K562 (cell line): ENCODE measurements at regions not wholly inside any gene's neighbourhood (a gene's known extent, or its start where the extent isn't known, plus 50 kb on each side); places are given as distances from the start of the nearest gene placed in this dataset.

Source experiments
- ATAC-seq: fragments of 200-7000 bp; cut with Tn5 transposase; 3 replicates; pipeline ENCODE4 v1.9.1; 2020; ENCODE audit warnings: moderate library complexity
- BruUV-seq: library from RNA; stranded (reverse); fragments of 400-500 nt; replicated peaks from 2 replicates; lab custom pipeline; 2021; lab: Mats Ljungman, UMichigan
- CTCF ChIA-PET: fragments of 300-600 bp; formaldehyde crosslinking; extraction: SDS; loops from one replicate; lab custom pipeline; 2021; ENCODE audit warnings: low intra/inter-chr PET ratio; lab: Yijun Ruan, JAX
- POLR2A ChIA-PET: fragments of 300-600, 350-650 bp; sonication (Branson Sonifier 250); formaldehyde crosslinking; extraction: SDS; loops from one replicate; lab custom pipeline; 2021; ENCODE audit warnings: antibody characterized with exemption, inconsistent platforms; lab: Yijun Ruan, JAX
- DNase-seq, 4 experiments: peaks; one replicate each; pipeline versions ENCODE4 v3.0.0 to v3.0.0-alpha.2; 2011 to 2018; ENCODE audit warnings: low spot score in 3 of 4, mixed read lengths in 3 of 4; ENCODE audit errors: extremely low read depth in 1 of 4
- FAIRE-seq: peaks from 2 replicates; lab custom pipeline; 2011; peaks lifted over from hg19 to GRCh38; lab: Jason Lieb, UNC
- H2AFZ ChIP-seq: 2 replicates; pipeline ENCODE4 v1.6.0; 2011; ENCODE audit warnings: low read depth, low read length, control low read depth, inconsistent platforms
- H3K27ac ChIP-seq: fragments of 200-600 bp; 3 replicates; pipeline ENCODE4 v1.8.0; 2011; ENCODE audit warnings: low read depth, mild to moderate bottlenecking, control low read depth, inconsistent platforms, low read length, moderate library complexity, mixed read lengths; ENCODE audit errors: extremely low read depth
- H3K27me3 ChIP-seq, 2 experiments: fragments of 300-600 bp in 1 of 2; 2 replicates in 1 of 2; 3 replicates in 1 of 2; pipeline versions ENCODE4 v1.6.0 to v1.8.0; 2011; ENCODE audit warnings: inconsistent platforms in 2 of 2, low read length in 2 of 2, mild to moderate bottlenecking in 1 of 2, mixed read lengths in 1 of 2, moderate library complexity in 1 of 2; ENCODE audit not compliant: control insufficient read depth in 2 of 2, insufficient read depth in 2 of 2
- H3K36me3 ChIP-seq: fragments of 300-600 bp; 3 replicates; pipeline ENCODE4 v1.8.0; 2011; ENCODE audit warnings: mild to moderate bottlenecking, low read length, inconsistent platforms; ENCODE audit not compliant: control insufficient read depth, insufficient read depth
- H3K4me1 ChIP-seq, 2 experiments: fragments of 200-600 bp in 1 of 2; replicated peaks in 1 of 2; 2 replicates in 1 of 2; 3 replicates in 1 of 2; pipeline versions ENCODE4 v1.5.1 to v1.8.0; 2011; ENCODE audit warnings: inconsistent platforms in 2 of 2, low read length in 2 of 2, mild to moderate bottlenecking in 1 of 2, mixed read lengths in 1 of 2, moderate library complexity in 1 of 2; ENCODE audit not compliant: control insufficient read depth in 2 of 2, insufficient read depth in 2 of 2
- H3K4me2 ChIP-seq: 2 replicates; pipeline ENCODE4 v1.6.1; 2011; ENCODE audit warnings: low read length, control low read depth, inconsistent platforms, mixed read lengths; ENCODE audit not compliant: insufficient read depth
- H3K4me3 ChIP-seq: fragments of 200-600 bp; sonication (generic), shearing (Covaris generic); 2 replicates; pipeline ENCODE4 v1.5.1; 2016; ENCODE audit warnings: control low read depth, inconsistent platforms
- H3K79me2 ChIP-seq: fragments of 200-600 bp; 3 replicates; pipeline ENCODE4 v1.8.0; 2011; ENCODE audit warnings: low read length, inconsistent platforms; ENCODE audit not compliant: control insufficient read depth, insufficient read depth
- H3K9ac ChIP-seq, 2 experiments: 2 replicates each; pipeline versions ENCODE4 v1.6.0 to v1.6.1; 2011; ENCODE audit warnings: low read depth in 2 of 2, low read length in 2 of 2, control low read depth in 1 of 2, inconsistent platforms in 1 of 2, mild to moderate bottlenecking in 1 of 2, mixed read lengths in 1 of 2; ENCODE audit not compliant: insufficient read depth in 1 of 2
- H3K9me1 ChIP-seq: one replicate; pipeline ENCODE4 v1.6.0; 2011; ENCODE audit warnings: inconsistent platforms, mild to moderate bottlenecking, low read length, moderate library complexity; ENCODE audit not compliant: control insufficient read depth, insufficient read depth
- H3K9me3 ChIP-seq: replicated peaks from 2 replicates; pipeline ENCODE4 v1.5.1; 2011; ENCODE audit warnings: low read depth, low read length, inconsistent platforms; ENCODE audit not compliant: control insufficient read depth, insufficient read depth
- H4K20me1 ChIP-seq: replicated peaks from 2 replicates; pipeline ENCODE4 v1.6.1; 2011; ENCODE audit warnings: low read length, inconsistent platforms, mixed read lengths; ENCODE audit not compliant: control insufficient read depth, insufficient read depth
- EP300 ChIP-seq: IDR thresholded peaks from 2 replicates; pipeline ENCODE4 v1.6.1; 2012; ENCODE audit warnings: low read length, improper control_type of control experiment
- KLF6 ChIP-seq: fragments of 250-450 bp; sonication (Bioruptor Pico); IDR thresholded peaks from 2 replicates; pipeline ENCODE4 v1.4.0; 2020; ENCODE audit warnings: mild to moderate bottlenecking, moderate library complexity, borderline replicate concordance
- MAFG ChIP-seq: fragments of 450-650 bp; conservative IDR thresholded peaks from 2 replicates; pipeline ENCODE4 v1.6.1; 2016; ENCODE audit warnings: missing genetic modification characterization, missing compliant biosample characterization
- MEIS2 ChIP-seq: fragments of 450-650 bp; IDR thresholded peaks from 2 replicates; pipeline ENCODE4 v1.6.1; 2014; ENCODE audit warnings: mild to moderate bottlenecking; ENCODE audit not compliant: partially characterized antibody
- RERE ChIP-seq: sonication (generic); formaldehyde crosslinking; IDR thresholded peaks from 2 replicates; pipeline ENCODE4 v1.8.0; 2023; ENCODE audit warnings: missing genetic modification reagents, mild to moderate bottlenecking, borderline replicate concordance
- TARDBP ChIP-seq: fragments of 450-650 bp; IDR thresholded peaks from 2 replicates; pipeline ENCODE4 v1.6.1; 2016
- WGBS: fragments of 100-300 bp; shearing (Covaris generic); methylation state at CpG from one replicate; pipeline ENCODE4 v1.1.6; 2016; ENCODE audit warnings: low coverage, mixed read lengths; ENCODE audit not compliant: insufficient coverage; ENCODE audit errors: missing lambda C conversion rate; 5-methylcytosine and 5-hydroxymethylcytosine counted together
- in situ Hi-C: fragments of 300-500 bp; cut with MboI; formaldehyde crosslinking; loops from 4 replicates; pipeline ENCODE4 v1.15.0; 2018; ENCODE audit warnings: inconsistent platforms, mixed read lengths
- intact Hi-C: fragments of 100-400 bp; cut with micrococcal nuclease; formaldehyde crosslinking; loops from 2 replicates; pipeline ENCODE4 v1.14.2; 2022
- TF ChIP-seq, protein P1 (sequence below): fragments of 450-650 bp; IDR thresholded peaks from 2 replicates; pipeline ENCODE4 v1.6.1; 2016
- TF ChIP-seq, protein P2 (sequence below): fragments of 250-450 bp; sonication (Bioruptor Pico); IDR thresholded peaks from 2 replicates; pipeline ENCODE4 v1.8.0; 2021; ENCODE audit warnings: moderate library complexity, mild to moderate bottlenecking, inconsistent platforms
- TF ChIP-seq, protein P3 (sequence below): sonication (generic); formaldehyde crosslinking; IDR thresholded peaks from 2 replicates; pipeline ENCODE4 v1.5.0; 2020; ENCODE audit warnings: missing genetic modification reagents

DNA sequence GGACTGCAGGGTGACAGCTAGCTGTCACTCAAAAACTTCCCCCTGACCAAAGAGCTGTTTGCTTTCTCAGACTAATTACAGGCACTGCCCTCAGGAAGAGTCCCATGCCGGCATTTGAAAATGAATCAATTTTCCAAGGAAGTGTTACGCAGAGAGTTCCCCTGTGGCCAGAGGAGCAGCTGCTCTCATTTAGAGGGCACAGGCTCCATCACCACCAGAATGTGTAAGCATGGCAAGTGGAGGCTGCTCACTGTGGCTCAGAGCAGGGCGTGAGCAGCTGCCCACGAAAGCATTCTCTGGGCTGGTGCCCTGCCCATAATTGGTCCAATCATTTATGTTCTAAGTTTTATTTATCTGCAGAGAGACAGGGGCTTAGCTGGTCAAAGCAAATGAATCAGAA is 202.2 kb downstream of the RAMP3 start:
- CTCF ChIA-PET = no interaction called here
- H3K9ac ChIP-seq = no peak overlapping the region
- ATAC-seq (no peak), DNase-seq (no peak), FAIRE-seq (no peak)
- H3K27me3 ChIP-seq = peaks cover 0 to 5% of the 10 kb centered on the region in 2 experiments; a peak in 1 of 5 replicates
- no peaks in the 10 kb centered on the region for H3K9me1 ChIP-seq
- no peaks in the 10 kb centered on the region for H3K79me2 ChIP-seq
- intact Hi-C loops (no loop called here), in situ Hi-C loops (no loop called here)
- no peaks in the 10 kb centered on the region for H3K4me1 ChIP-seq
- no peak overlapping the region for H2AFZ ChIP-seq
- H3K36me3 ChIP-seq = no peaks in the 10 kb centered on the region
- no peak overlapping the region for H3K4me2 ChIP-seq
- no peaks in the 10 kb centered on the region for H3K9me3 ChIP-seq
- no peak overlapping the region for H3K27ac ChIP-seq
- POLR2A ChIA-PET = interaction anchor here (1.7 kb wide), 1 partner anchor 24 kb away, joined by 4 read pairs; no protein-coding TSS in a partner anchor
- TF ChIP-seq, protein P1, sequence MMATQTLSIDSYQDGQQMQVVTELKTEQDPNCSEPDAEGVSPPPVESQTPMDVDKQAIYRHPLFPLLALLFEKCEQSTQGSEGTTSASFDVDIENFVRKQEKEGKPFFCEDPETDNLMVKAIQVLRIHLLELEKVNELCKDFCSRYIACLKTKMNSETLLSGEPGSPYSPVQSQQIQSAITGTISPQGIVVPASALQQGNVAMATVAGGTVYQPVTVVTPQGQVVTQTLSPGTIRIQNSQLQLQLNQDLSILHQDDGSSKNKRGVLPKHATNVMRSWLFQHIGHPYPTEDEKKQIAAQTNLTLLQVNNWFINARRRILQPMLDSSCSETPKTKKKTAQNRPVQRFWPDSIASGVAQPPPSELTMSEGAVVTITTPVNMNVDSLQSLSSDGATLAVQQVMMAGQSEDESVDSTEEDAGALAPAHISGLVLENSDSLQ = peak; percentile 42; the same call in 1 of the 2 replicates
- TF ChIP-seq, protein P2, sequence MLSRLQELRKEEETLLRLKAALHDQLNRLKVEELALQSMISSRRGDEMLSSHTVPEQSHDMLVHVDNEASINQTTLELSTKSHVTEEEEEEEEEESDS (CRISPR knock-in tag) = no peak
- BruUV-seq = no TSS peak
- 0% methylated on average over 4 of the region's 4 CpGs for WGBS
- no peak overlapping the region for H3K4me3 ChIP-seq
- H4K20me1 ChIP-seq = no peaks in the 10 kb centered on the region

DNA sequence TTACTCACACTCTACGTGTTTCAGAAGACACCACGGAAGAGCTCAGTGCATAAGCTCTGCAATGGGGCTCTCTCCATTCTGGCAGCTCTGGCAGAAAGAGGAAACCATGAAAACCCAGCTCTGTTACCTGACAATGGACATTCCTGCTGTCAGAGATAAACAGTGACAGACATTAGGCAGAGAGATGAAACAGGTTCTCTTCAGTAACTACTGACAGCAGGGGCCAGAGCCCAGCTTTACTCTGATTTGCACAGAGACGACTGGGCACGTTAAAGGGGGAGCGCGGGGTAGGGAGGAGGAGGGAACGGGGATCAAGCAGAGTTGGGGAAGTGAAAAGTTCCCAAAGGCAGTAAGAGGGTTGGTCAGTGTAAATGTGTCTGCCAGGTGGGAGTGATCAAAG is 206.1 kb downstream of the RAMP3 start:
- Histone ChIP-seq H3K36me3 (no peaks in the 10 kb centered on the region), H3K9me3 (no peaks in the 10 kb centered on the region), H3K4me1 (no peaks in the 10 kb centered on the region), H3K9ac (no peak overlapping the region), H4K20me1 (no peaks in the 10 kb centered on the region), H3K4me2 (no peak overlapping the region), H2AFZ (no peak overlapping the region), H3K79me2 (no peaks in the 10 kb centered on the region), H3K27me3 (peaks cover 0 to 5% of the 10 kb centered on the region in 2 experiments; a peak in 1 of 5 replicates), H3K9me1 (no peaks in the 10 kb centered on the region), H3K27ac (no peak overlapping the region), H3K4me3 (no peak overlapping the region)
- DNase-seq (no peak), FAIRE-seq (no peak), ATAC-seq (no peak)
- intact Hi-C loops (no loop called here), in situ Hi-C loops (no loop called here)
- ChIA-PET POLR2A (interaction anchor here (0.6 kb wide), 2 partner anchors 9 to 49 kb away, joined by 3 read pairs; no protein-coding TSS in a partner anchor), CTCF (no interaction called here)
- WGBS = 0% methylated on average over 6 of the region's 7 CpGs
- BruUV-seq = no TSS peak
- TF ChIP-seq MEIS2 (no peak), KLF6 (CRISPR knock-in tag) (no peak), RERE (CRISPR knock-in tag) (no peak), MAFG (tag) (no peak), EP300 (no peak), TARDBP (no peak)
- TF ChIP-seq, protein P3, sequence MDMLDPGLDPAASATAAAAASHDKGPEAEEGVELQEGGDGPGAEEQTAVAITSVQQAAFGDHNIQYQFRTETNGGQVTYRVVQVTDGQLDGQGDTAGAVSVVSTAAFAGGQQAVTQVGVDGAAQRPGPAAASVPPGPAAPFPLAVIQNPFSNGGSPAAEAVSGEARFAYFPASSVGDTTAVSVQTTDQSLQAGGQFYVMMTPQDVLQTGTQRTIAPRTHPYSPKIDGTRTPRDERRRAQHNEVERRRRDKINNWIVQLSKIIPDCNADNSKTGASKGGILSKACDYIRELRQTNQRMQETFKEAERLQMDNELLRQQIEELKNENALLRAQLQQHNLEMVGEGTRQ = no peak
